ENCODE measurements at regions not wholly inside any gene's neighbourhood (a gene's known extent, or its start where the extent isn't known, plus 50 kb on each side); places are given as distances from the start of the nearest gene placed in this dataset.

DNA sequence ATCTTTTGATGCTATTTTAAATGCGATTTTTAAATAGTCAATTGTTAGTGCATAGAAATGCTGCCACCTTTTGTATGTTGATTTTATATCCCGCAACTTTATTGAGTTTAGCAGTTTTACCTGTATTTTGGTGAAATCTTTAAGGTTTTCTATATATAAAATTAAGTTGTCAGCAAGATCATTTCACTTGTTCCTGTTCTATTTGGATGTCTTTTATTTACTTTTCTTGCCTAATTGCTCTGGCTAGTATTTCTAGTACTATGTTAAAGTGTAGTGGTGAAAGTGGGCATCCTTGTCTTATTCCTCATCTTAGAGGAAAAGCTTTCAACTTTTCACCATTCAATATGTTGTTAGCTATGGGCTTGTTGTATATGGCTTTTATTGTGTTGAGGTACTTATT, 813.3 kb upstream of the CELF2 start:
- TF ChIP-seq, protein P1, sequence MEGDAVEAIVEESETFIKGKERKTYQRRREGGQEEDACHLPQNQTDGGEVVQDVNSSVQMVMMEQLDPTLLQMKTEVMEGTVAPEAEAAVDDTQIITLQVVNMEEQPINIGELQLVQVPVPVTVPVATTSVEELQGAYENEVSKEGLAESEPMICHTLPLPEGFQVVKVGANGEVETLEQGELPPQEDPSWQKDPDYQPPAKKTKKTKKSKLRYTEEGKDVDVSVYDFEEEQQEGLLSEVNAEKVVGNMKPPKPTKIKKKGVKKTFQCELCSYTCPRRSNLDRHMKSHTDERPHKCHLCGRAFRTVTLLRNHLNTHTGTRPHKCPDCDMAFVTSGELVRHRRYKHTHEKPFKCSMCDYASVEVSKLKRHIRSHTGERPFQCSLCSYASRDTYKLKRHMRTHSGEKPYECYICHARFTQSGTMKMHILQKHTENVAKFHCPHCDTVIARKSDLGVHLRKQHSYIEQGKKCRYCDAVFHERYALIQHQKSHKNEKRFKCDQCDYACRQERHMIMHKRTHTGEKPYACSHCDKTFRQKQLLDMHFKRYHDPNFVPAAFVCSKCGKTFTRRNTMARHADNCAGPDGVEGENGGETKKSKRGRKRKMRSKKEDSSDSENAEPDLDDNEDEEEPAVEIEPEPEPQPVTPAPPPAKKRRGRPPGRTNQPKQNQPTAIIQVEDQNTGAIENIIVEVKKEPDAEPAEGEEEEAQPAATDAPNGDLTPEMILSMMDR (conservative IDR thresholded peaks at IDR 0.05 in 1 of 2, IDR thresholded peaks at IDR 0.05 in 1 of 2; ENCODE audit: extremely low read depth in 1 of 2, insufficient read depth in 1 of 2, low read depth in 1 of 2, low read length in 2 of 2): no peak
- TF ChIP-seq EZH2 (IDR thresholded peaks at IDR 0.05; ENCODE audit: borderline replicate concordance, low read length): no peak

Measured in mammary epithelial cell (primary cell).